H9 (cell line): ENCODE measurements at regions not wholly inside any gene's neighbourhood (a gene's known extent, or its start where the extent isn't known, plus 50 kb on each side); places are given as distances from the start of the nearest gene placed in this dataset.

Source experiments
- DNase-seq: peaks from one replicate; pipeline ENCODE4 v3.0.0-alpha.2; 2017
- H2AFZ ChIP-seq: one replicate; pipeline ENCODE4 v1.6.1; 2013; ENCODE audit warnings: mild to moderate bottlenecking, low read length, control low read depth, moderate library complexity
- H2AK5ac ChIP-seq: 2 replicates; pipeline ENCODE4 v1.6.1; 2013; ENCODE audit warnings: low read length, control low read depth, mixed read lengths; ENCODE audit not compliant: insufficient read length
- H2BK120ac ChIP-seq: one replicate; pipeline ENCODE4 v1.6.1; 2013; ENCODE audit warnings: low read depth, mild to moderate bottlenecking, low read length, control low read depth, inconsistent platforms; ENCODE audit not compliant: poor library complexity, severe bottlenecking
- H2BK12ac ChIP-seq: 2 replicates; pipeline ENCODE4 v1.6.1; 2013; ENCODE audit warnings: low read length, control low read depth, mixed read lengths, low read depth; ENCODE audit not compliant: insufficient read length
- H2BK15ac ChIP-seq: 2 replicates; pipeline ENCODE4 v1.6.1; 2013; ENCODE audit warnings: low read depth, low read length, control low read depth
- H2BK20ac ChIP-seq: one replicate; pipeline ENCODE4 v1.6.1; 2013; ENCODE audit warnings: low read depth, mild to moderate bottlenecking, low read length, control low read depth, inconsistent platforms; ENCODE audit not compliant: poor library complexity, severe bottlenecking
- H2BK5ac ChIP-seq: 2 replicates; pipeline ENCODE4 v1.6.1; 2013; ENCODE audit warnings: low read length, control low read depth, mixed read lengths; ENCODE audit not compliant: insufficient read length
- H3K14ac ChIP-seq: 2 replicates; pipeline ENCODE4 v1.6.1; 2013; ENCODE audit warnings: low read length, control low read depth; ENCODE audit not compliant: insufficient read depth
- H3K18ac ChIP-seq: 2 replicates; pipeline ENCODE4 v1.6.1; 2013; ENCODE audit warnings: low read depth, mild to moderate bottlenecking, mixed read lengths, low read length, control low read depth; ENCODE audit not compliant: insufficient read length
- H3K23ac ChIP-seq: 2 replicates; pipeline ENCODE4 v1.6.1; 2013; ENCODE audit warnings: low read length, control low read depth, mixed read lengths, low read depth; ENCODE audit not compliant: insufficient read length
- H3K23me2 ChIP-seq: 2 replicates; pipeline ENCODE4 v1.6.1; 2013; ENCODE audit warnings: low read depth, mild to moderate bottlenecking, mixed read lengths, low read length, control low read depth; ENCODE audit not compliant: insufficient read length, poor library complexity, severe bottlenecking
- H3K27ac ChIP-seq: 2 replicates; pipeline ENCODE4 v1.5.1; 2013; ENCODE audit warnings: low read length, control low read depth, mixed read lengths, low read depth; ENCODE audit not compliant: insufficient read length
- H3K27me3 ChIP-seq: 2 replicates; pipeline ENCODE4 v1.6.1; 2013; ENCODE audit warnings: low read length, control low read depth, inconsistent platforms; ENCODE audit not compliant: insufficient read depth
- H3K4ac ChIP-seq: 2 replicates; pipeline ENCODE4 v1.6.1; 2013; ENCODE audit warnings: low read depth, mild to moderate bottlenecking, control low read depth, inconsistent platforms, low read length, moderate library complexity
- H3K4me1 ChIP-seq: 2 replicates; pipeline ENCODE4 v1.6.1; 2013; ENCODE audit warnings: low read length, control low read depth, inconsistent platforms; ENCODE audit not compliant: insufficient read depth
- H3K4me2 ChIP-seq: 2 replicates; pipeline ENCODE4 v1.6.1; 2013; ENCODE audit warnings: low read length, control low read depth, mixed read lengths; ENCODE audit not compliant: insufficient read length, insufficient read depth
- H3K56ac ChIP-seq: 2 replicates; pipeline ENCODE4 v1.6.1; 2013; ENCODE audit warnings: low read depth, mild to moderate bottlenecking, mixed read lengths, low read length, control low read depth; ENCODE audit not compliant: insufficient read length
- H3K79me1 ChIP-seq: 2 replicates; pipeline ENCODE4 v1.6.1; 2013; ENCODE audit warnings: low read depth, mild to moderate bottlenecking, moderate library complexity, low read length, control low read depth, inconsistent platforms; ENCODE audit not compliant: insufficient read depth, poor library complexity, severe bottlenecking
- H3K79me2 ChIP-seq: 2 replicates; pipeline ENCODE4 v1.6.1; 2013; ENCODE audit warnings: low read length, control low read depth, inconsistent platforms; ENCODE audit not compliant: insufficient read depth
- H3K9ac ChIP-seq: 2 replicates; pipeline ENCODE4 v1.6.1; 2013; ENCODE audit warnings: low read length, control low read depth, mixed read lengths; ENCODE audit not compliant: insufficient read length; ENCODE audit errors: extremely low read depth
- H3K9me3 ChIP-seq: one replicate; pipeline ENCODE4 v1.6.1; 2013; ENCODE audit warnings: low read depth, low read length, inconsistent platforms; ENCODE audit not compliant: control insufficient read depth
- H3T11ph ChIP-seq: one replicate; pipeline ENCODE4 v1.6.1; 2013; ENCODE audit warnings: mild to moderate bottlenecking, low read length, control low read depth, inconsistent platforms
- H4K20me1 ChIP-seq: one replicate; pipeline ENCODE4 v1.6.1; 2013; ENCODE audit not compliant: control insufficient read depth, insufficient read length, insufficient read depth
- H4K5ac ChIP-seq: 2 replicates; pipeline ENCODE4 v1.6.1; 2013; ENCODE audit warnings: low read depth, mild to moderate bottlenecking, mixed read lengths, low read length, control low read depth; ENCODE audit not compliant: insufficient read length
- H4K8ac ChIP-seq: replicated peaks from 2 replicates; pipeline ENCODE4 v1.6.1; 2013; ENCODE audit warnings: low read length, control low read depth, mixed read lengths, low read depth; ENCODE audit not compliant: insufficient read length
- H4K91ac ChIP-seq: 2 replicates; pipeline ENCODE4 v1.6.1; 2013; ENCODE audit warnings: low read depth, mild to moderate bottlenecking, moderate library complexity, mixed read lengths, low read length, control low read depth; ENCODE audit not compliant: insufficient read length
- H3K27ac Mint-ChIP-seq, 3 experiments: 2 replicates in 2 of 3; 3 replicates in 1 of 3; pipeline ENCODE4 v1.8.0; 2020 to 2021; ENCODE audit warnings: mixed read lengths in 3 of 3, mild to moderate bottlenecking in 1 of 3, moderate library complexity in 1 of 3
- H3K27me3 Mint-ChIP-seq: 2 replicates; pipeline ENCODE4 v1.8.0; 2021; ENCODE audit warnings: low read depth, mild to moderate bottlenecking, moderate library complexity, mixed read lengths
- H3K36me3 Mint-ChIP-seq, 3 experiments: 2 replicates in 2 of 3; 3 replicates in 1 of 3; pipeline ENCODE4 v1.8.0; 2020 to 2021; ENCODE audit warnings: low read depth in 3 of 3, mixed read lengths in 3 of 3; ENCODE audit not compliant: insufficient read depth in 1 of 3
- H3K4me1 Mint-ChIP-seq, 2 experiments: 2 replicates each; pipeline ENCODE4 v1.8.0; 2020; ENCODE audit warnings: mixed read lengths in 2 of 2
- H3K4me3 Mint-ChIP-seq, 2 experiments: 2 replicates in 1 of 2; 3 replicates in 1 of 2; pipeline ENCODE4 v1.8.0; 2020 to 2021; ENCODE audit warnings: mild to moderate bottlenecking in 2 of 2, mixed read lengths in 2 of 2, moderate library complexity in 1 of 2
- H3K9me3 Mint-ChIP-seq, 2 experiments: 2 replicates in 1 of 2; 3 replicates in 1 of 2; pipeline ENCODE4 v1.8.0; 2020; ENCODE audit warnings: mild to moderate bottlenecking in 2 of 2, mixed read lengths in 2 of 2, moderate library complexity in 1 of 2
- WGBS: extraction: QIAGEN DNeasy Blood & Tissue Kit; methylation state at CpG from one replicate; pipeline ENCODE4 v1.1.7; 2013; ENCODE audit warnings: missing lambda C conversion rate, low lambda C conversion rate, mixed read lengths; ENCODE audit not compliant: insufficient read length; ENCODE audit errors: extremely low coverage; 5-methylcytosine and 5-hydroxymethylcytosine counted together
- TF ChIP-seq, protein P1 (sequence below): fragments of 200-600 bp; sonication (generic); conservative IDR thresholded peaks from 3 replicates; pipeline ENCODE4 v1.8.0; 2021; ENCODE audit warnings: antibody characterized with exemption, mild to moderate bottlenecking

DNA sequence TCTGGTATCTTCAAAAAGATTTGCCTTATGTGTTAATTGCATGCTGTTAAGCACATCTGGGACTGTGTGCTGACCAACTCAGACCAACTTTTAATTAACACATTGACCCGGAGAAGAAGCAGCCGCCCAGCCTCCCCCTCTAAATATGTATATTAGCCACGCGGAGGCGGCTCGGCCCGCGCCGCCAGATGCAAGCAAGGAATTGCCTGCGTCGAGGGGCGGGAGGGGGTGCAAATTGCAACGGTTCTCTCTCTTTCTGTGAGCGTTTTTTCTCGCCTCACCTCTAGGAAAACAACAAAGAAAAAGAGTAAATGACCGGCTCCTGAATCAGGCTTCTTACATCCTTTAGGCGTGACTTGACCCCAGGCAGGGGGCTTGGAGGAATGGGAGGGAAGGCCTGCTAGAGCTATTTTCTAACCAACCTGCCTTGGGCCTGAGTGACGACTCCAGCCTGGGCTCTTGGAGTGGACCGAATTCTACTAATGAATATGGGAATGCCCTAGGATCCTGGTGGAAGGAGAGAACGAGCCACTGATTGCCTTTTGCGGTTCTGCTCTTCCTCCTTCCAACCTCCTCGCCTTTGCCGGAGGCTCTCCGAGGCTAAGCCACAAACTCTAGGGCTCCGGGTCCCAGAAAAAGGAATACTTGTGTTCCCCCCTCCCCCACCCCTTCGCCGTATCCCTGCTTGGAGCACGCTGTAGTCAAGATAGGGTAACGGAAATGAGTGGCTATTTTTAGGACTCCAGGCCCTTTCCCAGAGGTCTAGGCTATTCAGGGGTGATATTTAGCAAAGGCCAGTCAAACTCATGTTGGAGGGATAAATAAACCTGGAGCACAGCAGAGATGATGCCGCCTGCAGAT, 417.0 kb upstream of the ESRRG start:
- peak overlapping the region; percentile 43 to 98 for H3K4me3 Mint-ChIP-seq
- Histone ChIP-seq H3K9ac (no peak overlapping the region), H3K79me1 (no peaks in the 10 kb centered on the region), H4K8ac (no peak overlapping the region), H2BK20ac (no peak overlapping the region), H3K4me1 (peaks cover 3% of the 10 kb centered on the region; the same call in 1 of the 2 replicates), H2AK5ac (no peak overlapping the region), H3K4ac (no peak overlapping the region), H4K91ac (no peak overlapping the region), H2AFZ (no peak overlapping the region), H3K18ac (no peak overlapping the region), H3K14ac (no peak overlapping the region), H3K4me2 (peak overlapping the region; percentile 81), H3T11ph (no peak overlapping the region), H3K23me2 (peaks cover 37% of the 10 kb centered on the region), H2BK120ac (no peak overlapping the region), H3K23ac (no peak overlapping the region), H3K56ac (no peak overlapping the region), H2BK12ac (no peak overlapping the region), H3K9me3 (no peaks in the 10 kb centered on the region), H4K5ac (no peak overlapping the region), H3K27ac (no peak overlapping the region), H2BK15ac (no peak overlapping the region), H2BK5ac (no peak overlapping the region), H3K27me3 (peaks cover 44% of the 10 kb centered on the region), H3K79me2 (no peaks in the 10 kb centered on the region), H4K20me1 (no peaks in the 10 kb centered on the region)
- H3K36me3 Mint-ChIP-seq = no peaks in the 10 kb centered on the region
- H3K4me1 Mint-ChIP-seq = peaks cover 41 to 50% of the 10 kb centered on the region in 2 experiments
- no CpG with 5 or more reads among the region's 30 CpGs for WGBS
- no peaks in the 10 kb centered on the region; a peak in 1 of 5 replicates for H3K9me3 Mint-ChIP-seq
- peaks cover 90% of the 10 kb centered on the region for H3K27me3 Mint-ChIP-seq
- TF ChIP-seq, protein P1, sequence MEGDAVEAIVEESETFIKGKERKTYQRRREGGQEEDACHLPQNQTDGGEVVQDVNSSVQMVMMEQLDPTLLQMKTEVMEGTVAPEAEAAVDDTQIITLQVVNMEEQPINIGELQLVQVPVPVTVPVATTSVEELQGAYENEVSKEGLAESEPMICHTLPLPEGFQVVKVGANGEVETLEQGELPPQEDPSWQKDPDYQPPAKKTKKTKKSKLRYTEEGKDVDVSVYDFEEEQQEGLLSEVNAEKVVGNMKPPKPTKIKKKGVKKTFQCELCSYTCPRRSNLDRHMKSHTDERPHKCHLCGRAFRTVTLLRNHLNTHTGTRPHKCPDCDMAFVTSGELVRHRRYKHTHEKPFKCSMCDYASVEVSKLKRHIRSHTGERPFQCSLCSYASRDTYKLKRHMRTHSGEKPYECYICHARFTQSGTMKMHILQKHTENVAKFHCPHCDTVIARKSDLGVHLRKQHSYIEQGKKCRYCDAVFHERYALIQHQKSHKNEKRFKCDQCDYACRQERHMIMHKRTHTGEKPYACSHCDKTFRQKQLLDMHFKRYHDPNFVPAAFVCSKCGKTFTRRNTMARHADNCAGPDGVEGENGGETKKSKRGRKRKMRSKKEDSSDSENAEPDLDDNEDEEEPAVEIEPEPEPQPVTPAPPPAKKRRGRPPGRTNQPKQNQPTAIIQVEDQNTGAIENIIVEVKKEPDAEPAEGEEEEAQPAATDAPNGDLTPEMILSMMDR = no peak
- peak; percentile 58 for DNase-seq
- H3K27ac Mint-ChIP-seq = no peak overlapping the region
